IMR-90 (cell line): ENCODE measurements at regions not wholly inside any gene's neighbourhood (a gene's known extent, or its start where the extent isn't known, plus 50 kb on each side); places are given as distances from the start of the nearest gene placed in this dataset.

Experiments
- ATAC-seq: fragments of 200-7000 bp; cut with Tn5 transposase; 2 replicates; pipeline ENCODE4 v1.9.1; 2020; ENCODE audit warnings: low read depth, mild to moderate bottlenecking, moderate library complexity
- BruUV-seq: library from RNA; stranded (reverse); fragments of 400-500 nt; replicated peaks from 2 replicates; lab custom pipeline; 2021; lab: Mats Ljungman, UMichigan
- CTCF ChIA-PET: fragments of 300-600 bp; formaldehyde crosslinking; extraction: SDS; loops from one replicate; lab custom pipeline; 2021; ENCODE audit warnings: antibody characterized with exemption; lab: Yijun Ruan, JAX
- POLR2A ChIA-PET: fragments of 300-600 bp; sonication (Branson Sonifier 250); formaldehyde crosslinking; loops from one replicate; lab custom pipeline; 2022; ENCODE audit warnings: antibody characterized with exemption; ENCODE audit not compliant: unreplicated experiment; lab: Charles Lee
- DNase-seq: peaks from one replicate; pipeline ENCODE4 v3.0.0; 2013
- H2AFZ ChIP-seq: replicated peaks from 2 replicates; pipeline ENCODE3; 2013; ENCODE audit warnings: low read length, mild to moderate bottlenecking; ENCODE audit not compliant: poor library complexity
- H2AK5ac ChIP-seq: 2 replicates; pipeline ENCODE4 v1.6.1; 2013; ENCODE audit warnings: low read depth, low read length, inconsistent platforms
- H2AK9ac ChIP-seq: replicated peaks from 2 replicates; pipeline ENCODE3; 2013; ENCODE audit warnings: mild to moderate bottlenecking, low read depth, low read length, moderate library complexity; ENCODE audit not compliant: poor library complexity
- H2BK120ac ChIP-seq: 2 replicates; pipeline ENCODE4 v1.6.1; 2013; ENCODE audit warnings: low read depth, low read length, inconsistent platforms
- H2BK15ac ChIP-seq: 3 replicates; pipeline ENCODE4 v1.6.1; 2013; ENCODE audit warnings: low read depth, low read length, inconsistent platforms
- H2BK20ac ChIP-seq: 2 replicates; pipeline ENCODE4 v1.6.1; 2013; ENCODE audit warnings: low read depth, mild to moderate bottlenecking, inconsistent platforms, low read length, moderate library complexity
- H2BK5ac ChIP-seq: 2 replicates; pipeline ENCODE4 v1.6.1; 2013; ENCODE audit warnings: mild to moderate bottlenecking, low read depth, low read length, inconsistent platforms; ENCODE audit not compliant: poor library complexity, severe bottlenecking
- H3K14ac ChIP-seq: replicated peaks from 2 replicates; pipeline ENCODE4 v1.6.1; 2013; ENCODE audit warnings: low read depth, low read length, inconsistent platforms
- H3K18ac ChIP-seq: 2 replicates; pipeline ENCODE4 v1.6.1; 2013; ENCODE audit warnings: low read depth, low read length, control low read depth
- H3K23ac ChIP-seq: 2 replicates; pipeline ENCODE4 v1.6.1; 2013; ENCODE audit warnings: low read depth, low read length, inconsistent platforms
- H3K27ac ChIP-seq: 2 replicates; pipeline ENCODE4 v1.5.1; 2013; ENCODE audit warnings: mild to moderate bottlenecking, control low read depth, low read length; ENCODE audit not compliant: insufficient read depth
- H3K27me3 ChIP-seq: 2 replicates; pipeline ENCODE4 v1.6.1; 2013; ENCODE audit warnings: low read length; ENCODE audit not compliant: control insufficient read depth, insufficient read depth
- H3K36me3 ChIP-seq: 2 replicates; pipeline ENCODE4 v1.6.1; 2013; ENCODE audit warnings: low read length, mixed read lengths; ENCODE audit not compliant: control insufficient read depth, insufficient read depth
- H3K4ac ChIP-seq: 2 replicates; pipeline ENCODE4 v1.6.1; 2013; ENCODE audit warnings: low read depth, low read length, inconsistent platforms
- H3K4me1 ChIP-seq: 2 replicates; pipeline ENCODE4 v1.6.1; 2013; ENCODE audit warnings: low read length, mixed read lengths; ENCODE audit not compliant: control insufficient read depth, insufficient read depth
- H3K4me2 ChIP-seq: 2 replicates; pipeline ENCODE4 v1.6.1; 2013; ENCODE audit warnings: low read depth, mild to moderate bottlenecking, control low read depth, low read length, moderate library complexity
- H3K4me3 ChIP-seq: 2 replicates; pipeline ENCODE4 v1.5.1; 2013; ENCODE audit warnings: low read depth, mild to moderate bottlenecking, control low read depth, low read length, moderate library complexity; ENCODE audit not compliant: insufficient read depth
- H3K56ac ChIP-seq: 2 replicates; pipeline ENCODE4 v1.6.1; 2013; ENCODE audit warnings: low read length, inconsistent platforms; ENCODE audit not compliant: insufficient read depth; ENCODE audit errors: extremely low read depth
- H3K79me1 ChIP-seq, 2 experiments: 2 replicates each; pipeline ENCODE4 v1.6.1; 2013; ENCODE audit warnings: low read length in 2 of 2, inconsistent platforms in 1 of 2, low read depth in 1 of 2
- H3K9ac ChIP-seq: 2 replicates; pipeline ENCODE4 v1.6.1; 2013; ENCODE audit warnings: low read depth, low read length, control low read depth
- H3K9me1 ChIP-seq: 2 replicates; pipeline ENCODE4 v1.6.1; 2013; ENCODE audit warnings: low read length, inconsistent platforms; ENCODE audit not compliant: insufficient read depth
- H3K9me3 ChIP-seq: 2 replicates; pipeline ENCODE4 v1.6.1; 2013; ENCODE audit warnings: low read length; ENCODE audit not compliant: control insufficient read depth, insufficient read depth
- H4K20me1 ChIP-seq: 2 replicates; pipeline ENCODE4 v1.6.1; 2013; ENCODE audit warnings: low read length, inconsistent platforms; ENCODE audit not compliant: insufficient read depth
- H4K5ac ChIP-seq: 2 replicates; pipeline ENCODE4 v1.6.1; 2013; ENCODE audit warnings: mild to moderate bottlenecking, low read depth, low read length, control low read depth
- H4K8ac ChIP-seq, 2 experiments: 2 replicates each; pipeline ENCODE4 v1.6.1; 2013; ENCODE audit warnings: low read depth in 2 of 2, low read length in 2 of 2, control low read depth in 1 of 2, inconsistent platforms in 1 of 2
- H4K91ac ChIP-seq: 2 replicates; pipeline ENCODE4 v1.6.1; 2013; ENCODE audit warnings: low read depth, low read length, inconsistent platforms; ENCODE audit not compliant: insufficient read depth
- CHD1 ChIP-seq: IDR thresholded peaks from 2 replicates; pipeline ENCODE4 v1.6.1; 2012; ENCODE audit warnings: low read depth, low read length, improper control_type of control experiment
- MAZ ChIP-seq: IDR thresholded peaks from 2 replicates; pipeline ENCODE4 v1.6.1; 2012; ENCODE audit warnings: low read depth, mild to moderate bottlenecking, low read length, improper control_type of control experiment, moderate library complexity, borderline replicate concordance
- MXI1 ChIP-seq: IDR thresholded peaks from 2 replicates; pipeline ENCODE4 v1.6.1; 2012; ENCODE audit warnings: low read depth, mild to moderate bottlenecking, low read length, moderate library complexity, borderline replicate concordance
- POLR2A ChIP-seq: IDR thresholded peaks from 2 replicates; pipeline ENCODE4 v1.6.1; 2012; ENCODE audit warnings: mild to moderate bottlenecking, low read depth, low read length
- RAD21 ChIP-seq: IDR thresholded peaks from 2 replicates; pipeline ENCODE4 v1.6.1; 2012; ENCODE audit warnings: low read length, improper control_type of control experiment
- RCOR1 ChIP-seq: IDR thresholded peaks from 2 replicates; pipeline ENCODE4 v1.6.1; 2012; ENCODE audit warnings: mild to moderate bottlenecking, low read length, improper control_type of control experiment; ENCODE audit not compliant: insufficient replicate concordance
- RFX5 ChIP-seq: IDR thresholded peaks from 2 replicates; pipeline ENCODE4 v1.8.0; 2012; ENCODE audit warnings: low read depth, mild to moderate bottlenecking, low read length, moderate library complexity
- SMC3 ChIP-seq: fragments of 150-350 bp; IDR thresholded peaks from 2 replicates; pipeline ENCODE4 v1.6.1; 2016; ENCODE audit warnings: low read depth, mild to moderate bottlenecking, antibody characterized with exemption, low read length, moderate library complexity
- dilution Hi-C: fragments of 300-500 bp; cut with HindIII; formaldehyde crosslinking; loops from one replicate; pipeline ENCODE4 v1.14.3; 2018; ENCODE audit warnings: low sequenced_read_pairs; ENCODE audit not compliant: unreplicated experiment
- in situ Hi-C: fragments of 300-500 bp; cut with MboI; formaldehyde crosslinking; loops from 3 replicates; pipeline ENCODE4 v1.14.3; 2019; ENCODE audit warnings: low sequenced_read_pairs, inconsistent platforms, mixed read lengths
- intact Hi-C: fragments of 100-400 bp; cut with micrococcal nuclease; formaldehyde crosslinking; loops from 2 replicates; pipeline ENCODE4 v1.10.0; 2022
- TF ChIP-seq, protein P1 (sequence below): conservative IDR thresholded peaks from 2 replicates; pipeline ENCODE4 v1.5.1; 2012; ENCODE audit warnings: mild to moderate bottlenecking, low read depth, low read length, improper control_type of control experiment
- TF ChIP-seq, protein P2 (sequence below): fragments of 150-350 bp; IDR thresholded peaks from 2 replicates; pipeline ENCODE4 v1.6.1; 2017; ENCODE audit warnings: mild to moderate bottlenecking, antibody characterized with exemption, low read length, low read depth

DNA sequence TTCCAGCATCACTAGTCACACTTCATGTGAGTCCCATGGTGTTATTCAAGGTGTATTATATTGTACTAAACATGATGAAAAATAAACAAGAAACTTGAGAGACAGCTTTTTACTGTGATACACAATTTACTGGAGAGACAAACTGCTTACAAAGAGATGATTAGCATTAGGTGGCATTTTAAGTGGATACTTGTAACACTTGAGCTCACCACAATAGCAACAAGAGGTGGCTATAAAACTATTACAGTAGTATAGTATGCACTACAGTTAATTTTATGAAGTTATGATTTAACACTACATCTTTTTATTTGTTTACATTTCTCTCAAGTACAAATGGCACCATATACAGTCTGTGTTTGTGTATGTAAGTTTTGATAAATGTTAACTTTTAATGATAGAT lies 246.6 kb downstream of the PARM1 start:
- Histone ChIP-seq H4K91ac (no peak overlapping the region), H3K9me3 (no peaks in the 10 kb centered on the region), H3K27ac (no peak overlapping the region), H3K27me3 (no peaks in the 10 kb centered on the region), H2BK15ac (no peak overlapping the region), H2AFZ (no peak overlapping the region), H2BK120ac (no peak overlapping the region), H3K36me3 (no peaks in the 10 kb centered on the region), H3K9ac (no peak overlapping the region), H3K4me3 (no peak overlapping the region), H3K56ac (no peak overlapping the region), H3K79me1 (no peaks in the 10 kb centered on the region), H2AK9ac (no peak overlapping the region), H3K4me2 (no peak overlapping the region), H3K9me1 (no peaks in the 10 kb centered on the region), H3K14ac (no peak overlapping the region), H4K5ac (no peak overlapping the region), H4K20me1 (no peaks in the 10 kb centered on the region), H3K4ac (no peak overlapping the region), H3K4me1 (no peaks in the 10 kb centered on the region), H3K23ac (no peak overlapping the region), H2AK5ac (no peak overlapping the region), H4K8ac (no peak overlapping the region), H2BK20ac (no peak overlapping the region), H2BK5ac (no peak overlapping the region), H3K18ac (no peak overlapping the region)
- ATAC-seq (no peak), DNase-seq (no peak)
- ChIA-PET CTCF (interaction anchor here (0.6 kb wide), 1 partner anchor 37 kb away, joined by 3 read pairs; no protein-coding TSS in a partner anchor), POLR2A (no interaction called here)
- no TSS peak for BruUV-seq
- no peak for TF ChIP-seq RAD21
- no peak for TF ChIP-seq SMC3
- no peak for TF ChIP-seq POLR2A
- TF ChIP-seq MXI1 = no peak
- TF ChIP-seq, protein P1, sequence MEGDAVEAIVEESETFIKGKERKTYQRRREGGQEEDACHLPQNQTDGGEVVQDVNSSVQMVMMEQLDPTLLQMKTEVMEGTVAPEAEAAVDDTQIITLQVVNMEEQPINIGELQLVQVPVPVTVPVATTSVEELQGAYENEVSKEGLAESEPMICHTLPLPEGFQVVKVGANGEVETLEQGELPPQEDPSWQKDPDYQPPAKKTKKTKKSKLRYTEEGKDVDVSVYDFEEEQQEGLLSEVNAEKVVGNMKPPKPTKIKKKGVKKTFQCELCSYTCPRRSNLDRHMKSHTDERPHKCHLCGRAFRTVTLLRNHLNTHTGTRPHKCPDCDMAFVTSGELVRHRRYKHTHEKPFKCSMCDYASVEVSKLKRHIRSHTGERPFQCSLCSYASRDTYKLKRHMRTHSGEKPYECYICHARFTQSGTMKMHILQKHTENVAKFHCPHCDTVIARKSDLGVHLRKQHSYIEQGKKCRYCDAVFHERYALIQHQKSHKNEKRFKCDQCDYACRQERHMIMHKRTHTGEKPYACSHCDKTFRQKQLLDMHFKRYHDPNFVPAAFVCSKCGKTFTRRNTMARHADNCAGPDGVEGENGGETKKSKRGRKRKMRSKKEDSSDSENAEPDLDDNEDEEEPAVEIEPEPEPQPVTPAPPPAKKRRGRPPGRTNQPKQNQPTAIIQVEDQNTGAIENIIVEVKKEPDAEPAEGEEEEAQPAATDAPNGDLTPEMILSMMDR = no peak
- TF ChIP-seq, protein P2, sequence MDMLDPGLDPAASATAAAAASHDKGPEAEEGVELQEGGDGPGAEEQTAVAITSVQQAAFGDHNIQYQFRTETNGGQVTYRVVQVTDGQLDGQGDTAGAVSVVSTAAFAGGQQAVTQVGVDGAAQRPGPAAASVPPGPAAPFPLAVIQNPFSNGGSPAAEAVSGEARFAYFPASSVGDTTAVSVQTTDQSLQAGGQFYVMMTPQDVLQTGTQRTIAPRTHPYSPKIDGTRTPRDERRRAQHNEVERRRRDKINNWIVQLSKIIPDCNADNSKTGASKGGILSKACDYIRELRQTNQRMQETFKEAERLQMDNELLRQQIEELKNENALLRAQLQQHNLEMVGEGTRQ = no peak
- TF ChIP-seq MAZ = no peak
- TF ChIP-seq RCOR1 = no peak
- TF ChIP-seq CHD1 = no peak
- TF ChIP-seq RFX5 = no peak
- intact Hi-C loops (no loop called here), dilution Hi-C loops (no loop called here), in situ Hi-C loops (no loop called here)
